IgD-negative memory B cell (primary cell): ENCODE measurements at regions not wholly inside any gene's neighbourhood (a gene's known extent, or its start where the extent isn't known, plus 50 kb on each side); places are given as distances from the start of the nearest gene placed in this dataset.

ENCODE experiments used
- H3K27ac Mint-ChIP-seq, 3 donors: one replicate each; pipeline ENCODE4 v1.8.0; 2020 to 2022; ENCODE audit warnings: mild to moderate bottlenecking in 3 of 3, mixed read lengths in 3 of 3, moderate library complexity in 1 of 3
- H3K27me3 Mint-ChIP-seq: one replicate; pipeline ENCODE4 v1.8.0; 2021; ENCODE audit warnings: mixed read lengths
- H3K36me3 Mint-ChIP-seq: one replicate; pipeline ENCODE4 v1.8.0; 2020; ENCODE audit warnings: mild to moderate bottlenecking, mixed read lengths
- H3K4me1 Mint-ChIP-seq, 3 donors: one replicate each; pipeline ENCODE4 v1.8.0; 2020 to 2022; ENCODE audit warnings: mixed read lengths in 3 of 3, mild to moderate bottlenecking in 1 of 3
- H3K4me3 Mint-ChIP-seq, 4 donors: one replicate each; pipeline ENCODE4 v1.8.0; 2020 to 2022; ENCODE audit warnings: mild to moderate bottlenecking in 4 of 4, mixed read lengths in 4 of 4, moderate library complexity in 3 of 4
- H3K9me3 Mint-ChIP-seq, 3 donors: one replicate each; pipeline ENCODE4 v1.8.0; 2020 to 2021; ENCODE audit warnings: mixed read lengths in 3 of 3, mild to moderate bottlenecking in 1 of 3

DNA sequence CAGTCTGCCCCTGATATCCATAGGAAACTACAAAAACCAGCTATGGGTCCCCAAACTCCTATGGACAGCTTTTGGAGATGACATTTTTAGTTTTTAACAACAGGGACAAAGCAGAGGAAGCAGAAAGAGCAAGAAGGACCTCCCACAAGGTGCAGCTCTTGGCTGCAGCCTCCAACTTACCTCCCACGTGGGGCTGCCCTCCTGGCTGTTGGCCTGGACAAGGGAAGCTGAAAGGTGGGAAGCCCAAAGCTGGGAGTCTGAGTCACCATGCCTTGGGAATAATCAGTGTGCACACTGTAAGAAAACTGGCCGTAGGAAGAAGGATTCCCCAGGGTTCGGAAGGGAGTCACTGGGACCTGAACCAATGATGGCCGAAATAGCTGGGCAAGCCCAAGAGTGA lies 51.8 kb upstream of the PAX1 start:
- H3K4me1 Mint-ChIP-seq, result no peaks in the 10 kb centered on the region
- H3K4me3 Mint-ChIP-seq, result no peak overlapping the region
- H3K27me3 Mint-ChIP-seq, result no peaks in the 10 kb centered on the region
- H3K36me3 Mint-ChIP-seq, result no peaks in the 10 kb centered on the region
- no peak overlapping the region for H3K27ac Mint-ChIP-seq
- peaks cover 0 to 2% (median 0%) of the 10 kb centered on the region in 3 donors for H3K9me3 Mint-ChIP-seq

DNA sequence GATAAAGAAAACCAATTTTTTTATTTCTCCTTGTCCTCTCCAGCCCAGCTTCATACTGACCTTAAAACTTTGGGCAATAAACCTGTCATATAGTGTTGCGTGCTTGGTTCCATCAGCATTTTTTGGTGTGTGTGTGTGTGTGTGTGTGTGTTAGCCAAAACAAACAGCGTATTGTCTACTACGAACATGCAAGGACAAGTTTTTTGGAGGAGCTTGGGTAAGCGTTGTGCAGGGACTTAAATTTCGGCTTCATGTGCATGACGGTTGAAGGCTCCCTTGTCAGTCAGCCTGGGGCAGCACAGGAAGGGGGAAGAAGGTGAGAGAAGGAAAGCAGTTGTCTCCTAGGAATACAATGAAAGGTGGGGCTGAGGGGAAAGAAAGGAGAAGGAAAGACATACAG lies 62.0 kb upstream of the PAX1 start:
- no peak overlapping the region for H3K4me3 Mint-ChIP-seq
- no peaks in the 10 kb centered on the region for H3K27me3 Mint-ChIP-seq
- H3K27ac Mint-ChIP-seq, result no peak overlapping the region
- H3K4me1 Mint-ChIP-seq, result no peaks in the 10 kb centered on the region
- H3K9me3 Mint-ChIP-seq, result peaks cover 0 to 10% (median 6%) of the 10 kb centered on the region in 3 donors
- no peaks in the 10 kb centered on the region for H3K36me3 Mint-ChIP-seq

DNA sequence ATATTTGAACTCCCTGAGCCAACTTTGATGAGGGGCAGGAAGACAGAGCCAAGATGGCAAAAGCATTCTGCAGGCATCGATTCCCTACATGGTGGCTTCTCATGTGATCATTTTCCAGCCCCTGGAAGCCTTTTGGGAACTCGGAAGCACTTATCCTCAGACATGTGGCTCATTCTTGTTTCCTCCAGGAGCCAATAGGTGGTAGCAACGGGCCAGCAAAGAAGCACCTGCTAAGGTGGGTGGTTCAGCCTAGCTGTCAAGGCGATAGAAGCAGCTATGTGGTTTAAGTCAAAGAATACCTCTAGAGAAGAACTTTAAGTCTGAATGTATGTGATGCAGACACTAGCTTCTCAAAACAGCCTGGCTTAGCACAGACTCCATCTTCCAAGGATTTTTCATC lies 64.9 kb upstream of the PAX1 start:
- peaks cover 2 to 6% (median 4%) of the 10 kb centered on the region in 3 donors for H3K9me3 Mint-ChIP-seq
- H3K4me3 Mint-ChIP-seq, result no peak overlapping the region
- no peaks in the 10 kb centered on the region for H3K4me1 Mint-ChIP-seq
- H3K27me3 Mint-ChIP-seq, result no peaks in the 10 kb centered on the region
- H3K27ac Mint-ChIP-seq, result peak overlapping the region in 1 of 3 donors; percentile 1
- no peaks in the 10 kb centered on the region for H3K36me3 Mint-ChIP-seq

DNA sequence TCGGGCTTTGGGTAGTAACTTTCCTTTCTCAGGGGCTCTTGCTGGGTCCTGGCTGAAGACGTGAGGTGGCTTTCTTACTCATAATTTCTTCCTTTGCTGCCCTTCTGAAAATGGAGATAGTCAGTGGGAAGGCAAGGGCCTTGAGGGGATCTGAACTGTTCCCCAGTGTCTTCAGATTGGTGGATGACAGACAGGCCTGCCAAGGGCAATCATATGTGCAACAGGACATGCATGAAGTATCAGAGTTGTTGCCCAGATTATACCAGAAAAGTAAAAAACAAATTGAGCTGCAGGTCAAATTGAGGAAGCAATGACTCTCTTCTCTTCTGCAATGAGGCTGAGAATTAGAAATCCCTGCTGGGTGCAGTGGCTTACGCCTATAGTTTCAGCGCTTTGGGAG lies 71.6 kb upstream of the PAX1 start:
- H3K4me3 Mint-ChIP-seq, result no peak overlapping the region
- no peaks in the 10 kb centered on the region for H3K4me1 Mint-ChIP-seq
- no peaks in the 10 kb centered on the region for H3K36me3 Mint-ChIP-seq
- H3K9me3 Mint-ChIP-seq, result peaks cover 0 to 2% (median 2%) of the 10 kb centered on the region in 3 donors
- H3K27me3 Mint-ChIP-seq, result no peaks in the 10 kb centered on the region
- H3K27ac Mint-ChIP-seq, result no peak overlapping the region

DNA sequence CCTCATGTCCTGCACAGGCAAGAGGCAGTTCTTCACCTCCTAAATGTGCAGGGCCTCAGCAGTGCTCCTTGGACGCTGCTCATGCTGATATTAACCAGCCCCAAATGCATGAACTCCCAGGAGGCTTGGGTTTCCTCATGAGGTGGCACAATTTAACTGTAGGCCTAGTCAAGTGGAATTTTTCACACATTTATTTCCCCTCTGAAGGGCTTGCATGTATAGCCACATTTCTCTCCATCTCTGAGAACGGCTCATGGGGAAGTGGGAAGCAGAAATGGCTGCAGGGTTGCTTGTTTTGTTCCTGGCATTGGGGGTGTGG lies 72.8 kb upstream of the PAX1 start:
- H3K4me1 Mint-ChIP-seq, result no peaks in the 10 kb centered on the region
- no peak overlapping the region for H3K4me3 Mint-ChIP-seq
- H3K27me3 Mint-ChIP-seq, result no peaks in the 10 kb centered on the region
- H3K9me3 Mint-ChIP-seq, result peaks cover 0 to 2% (median 2%) of the 10 kb centered on the region in 3 donors
- H3K27ac Mint-ChIP-seq, result no peak overlapping the region
- no peaks in the 10 kb centered on the region for H3K36me3 Mint-ChIP-seq

DNA sequence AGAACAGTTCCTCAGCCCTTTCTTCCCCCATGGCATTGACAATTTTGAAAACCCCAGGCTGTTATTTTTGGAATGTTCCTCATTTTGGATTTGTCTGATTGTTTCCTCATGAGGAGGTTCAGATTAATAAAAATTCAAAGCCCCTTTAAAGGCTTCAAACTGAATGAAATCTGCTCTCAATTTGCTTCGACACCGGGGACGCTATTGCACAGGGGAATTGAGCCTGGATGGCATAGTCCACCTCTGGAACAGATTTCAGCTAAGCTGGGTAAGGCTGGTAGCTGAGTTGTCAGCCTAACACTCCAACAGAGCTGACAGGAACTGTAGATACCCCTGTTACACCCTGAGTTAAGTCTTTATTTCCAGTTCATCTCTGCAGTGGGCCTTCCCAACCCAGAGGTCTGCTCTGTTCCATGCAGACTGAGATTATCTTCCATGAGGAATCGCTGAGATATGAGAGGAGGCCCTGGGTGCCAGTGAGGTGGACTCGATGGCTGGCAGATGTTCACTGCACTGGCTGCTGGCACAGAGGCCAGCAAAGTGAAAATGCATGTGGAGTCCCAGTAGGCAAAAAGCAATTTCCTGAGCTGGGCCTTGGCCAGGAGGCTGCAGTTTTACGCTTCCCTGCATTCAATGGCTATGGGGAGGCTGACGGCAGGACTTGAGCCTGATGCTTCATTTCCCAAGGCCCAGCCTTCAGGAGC lies 73.3 kb upstream of the PAX1 start:
- H3K36me3 Mint-ChIP-seq, result no peaks in the 10 kb centered on the region

DNA sequence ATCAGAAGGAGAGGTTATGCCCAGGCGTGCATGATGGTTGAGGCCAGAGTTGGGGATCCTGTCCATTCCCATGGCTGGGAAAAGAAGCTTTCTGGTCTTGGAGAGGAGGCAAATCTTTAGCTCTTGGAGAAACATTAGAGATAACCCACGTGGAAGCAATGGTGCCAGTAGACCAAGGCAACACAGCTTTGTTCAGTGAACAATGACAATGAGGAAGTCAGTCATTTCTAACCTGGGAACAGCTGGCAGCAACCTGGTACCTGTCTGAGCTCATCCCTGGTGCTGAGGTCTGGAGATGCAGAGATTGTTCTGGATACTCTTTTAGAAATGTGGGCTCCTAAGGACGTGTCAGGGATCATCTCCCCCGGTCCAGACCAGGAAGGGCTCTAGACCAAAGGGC lies 76.7 kb upstream of the PAX1 start:
- Mint-ChIP-seq H3K4me1 (no peaks in the 10 kb centered on the region), H3K4me3 (no peak overlapping the region), H3K27me3 (peaks cover 2% of the 10 kb centered on the region), H3K9me3 (peaks cover 0 to 2% (median 0%) of the 10 kb centered on the region in 3 donors), H3K27ac (peak overlapping the region in 1 of 3 donors; percentile 31), H3K36me3 (peaks cover 2% of the 10 kb centered on the region)

More for the DNA sequence above, 73.3 kb upstream of the PAX1 start:
- H3K9me3 Mint-ChIP-seq, result peaks cover 0 to 2% (median 2%) of the 10 kb centered on the region in 3 donors
- H3K27me3 Mint-ChIP-seq, result no peaks in the 10 kb centered on the region
- H3K27ac Mint-ChIP-seq, result no peak overlapping the region
- no peaks in the 10 kb centered on the region for H3K4me1 Mint-ChIP-seq
- H3K4me3 Mint-ChIP-seq, result no peak overlapping the region

DNA sequence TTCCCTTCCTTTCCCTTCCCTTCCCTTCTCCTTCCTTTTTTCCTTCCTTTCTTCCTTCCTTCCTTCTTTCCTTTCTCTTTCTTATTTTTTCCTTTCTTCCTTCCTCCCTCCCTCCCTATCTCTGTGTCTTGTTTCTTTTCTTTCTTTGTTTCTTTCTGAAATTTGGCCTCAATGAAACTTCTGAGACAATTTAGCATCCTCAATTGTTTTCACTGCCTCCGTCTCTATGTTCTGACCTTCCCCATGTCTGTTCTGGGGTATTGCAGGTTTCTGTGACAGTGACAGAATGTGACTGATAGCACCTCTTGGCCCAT lies 81.7 kb upstream of the PAX1 start:
- no peak overlapping the region for H3K27ac Mint-ChIP-seq
- H3K9me3 Mint-ChIP-seq, result peaks cover 1 to 6% (median 4%) of the 10 kb centered on the region in 3 donors
- peaks cover 3% of the 10 kb centered on the region for H3K36me3 Mint-ChIP-seq
- peaks cover 2% of the 10 kb centered on the region for H3K27me3 Mint-ChIP-seq
- H3K4me1 Mint-ChIP-seq, result peaks cover 0 to 2% (median 0%) of the 10 kb centered on the region in 3 donors
- no peak overlapping the region for H3K4me3 Mint-ChIP-seq

DNA sequence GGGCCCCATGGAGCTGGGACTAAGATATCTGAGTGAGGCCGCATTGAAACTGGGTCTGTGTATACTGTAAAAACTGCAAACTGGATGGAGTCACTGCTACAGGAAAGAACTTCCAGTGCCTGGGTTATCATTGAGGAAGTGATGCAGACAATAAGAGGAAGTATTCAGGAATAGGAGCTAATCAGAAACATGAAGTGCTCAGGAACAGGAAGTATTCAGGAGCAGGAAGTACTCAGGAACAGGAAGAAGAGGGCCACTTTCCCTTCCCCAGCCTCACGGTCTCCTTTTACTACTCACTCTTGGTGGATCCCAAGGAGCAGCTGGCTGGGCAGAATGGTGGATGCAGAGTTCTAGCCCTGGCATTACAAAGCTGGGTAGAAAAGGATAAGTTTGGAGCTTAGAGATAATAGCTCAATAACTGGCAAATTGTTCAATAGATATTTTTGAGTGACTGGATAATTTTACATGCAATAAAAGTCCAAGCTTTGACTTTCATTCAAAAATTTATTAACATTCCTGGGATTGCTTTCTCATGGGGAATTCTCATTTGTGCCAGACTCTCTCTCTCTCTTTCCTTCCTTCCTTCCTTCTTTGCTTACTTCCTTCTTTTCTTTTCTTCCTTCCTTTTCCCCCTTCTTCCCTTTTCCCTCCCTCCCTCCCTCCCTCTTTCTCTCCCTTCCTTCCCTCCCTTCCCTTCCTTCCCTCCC lies 82.2 kb upstream of the PAX1 start:
- Mint-ChIP-seq H3K4me3 (no peak overlapping the region), H3K27me3 (peaks cover 2% of the 10 kb centered on the region), H3K27ac (no peak overlapping the region), H3K36me3 (peaks cover 3% of the 10 kb centered on the region), H3K9me3 (peaks cover 1 to 6% (median 4%) of the 10 kb centered on the region in 3 donors), H3K4me1 (peaks cover 0 to 2% (median 0%) of the 10 kb centered on the region in 3 donors)

DNA sequence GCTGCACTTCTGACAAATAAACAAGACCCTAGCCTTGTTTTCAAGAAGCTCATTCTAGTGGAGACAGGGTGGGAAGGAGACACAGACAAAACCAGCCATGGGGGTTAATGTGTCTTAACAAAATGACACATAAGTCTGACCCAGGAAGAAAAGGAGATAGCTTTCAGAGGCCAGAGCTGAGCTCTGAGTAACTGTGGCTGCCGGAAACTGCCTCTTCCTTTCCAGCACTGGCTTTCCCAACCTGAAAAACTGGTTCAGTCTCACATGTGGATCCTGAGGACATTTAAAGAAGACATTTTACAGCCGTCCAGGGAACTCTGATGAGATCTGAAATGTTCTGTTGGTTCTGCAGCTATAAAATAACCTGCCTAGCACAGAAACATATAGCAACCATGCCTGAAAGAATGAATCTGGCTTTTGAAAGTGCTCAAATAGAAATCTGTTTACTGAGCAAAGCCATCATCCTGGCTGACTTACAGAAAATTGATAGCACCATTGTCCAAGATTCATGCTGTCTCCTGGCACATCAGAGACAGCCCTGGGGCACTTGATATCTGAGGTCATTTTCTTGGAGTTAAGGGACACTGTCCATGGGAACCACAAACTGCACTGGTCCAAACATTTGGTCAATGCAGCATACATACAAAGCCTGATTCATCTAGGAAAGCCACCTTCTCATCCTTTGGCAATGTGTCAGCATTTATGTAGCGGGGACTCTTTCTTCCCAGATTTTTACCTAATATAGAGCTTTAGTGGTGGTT lies 83.2 kb upstream of the PAX1 start:
- Mint-ChIP-seq H3K27me3 (peaks cover 2% of the 10 kb centered on the region), H3K4me1 (peaks cover 0 to 2% (median 0%) of the 10 kb centered on the region in 3 donors), H3K36me3 (peaks cover 3% of the 10 kb centered on the region), H3K27ac (no peak overlapping the region), H3K4me3 (no peak overlapping the region), H3K9me3 (peaks cover 1 to 6% (median 4%) of the 10 kb centered on the region in 3 donors)

DNA sequence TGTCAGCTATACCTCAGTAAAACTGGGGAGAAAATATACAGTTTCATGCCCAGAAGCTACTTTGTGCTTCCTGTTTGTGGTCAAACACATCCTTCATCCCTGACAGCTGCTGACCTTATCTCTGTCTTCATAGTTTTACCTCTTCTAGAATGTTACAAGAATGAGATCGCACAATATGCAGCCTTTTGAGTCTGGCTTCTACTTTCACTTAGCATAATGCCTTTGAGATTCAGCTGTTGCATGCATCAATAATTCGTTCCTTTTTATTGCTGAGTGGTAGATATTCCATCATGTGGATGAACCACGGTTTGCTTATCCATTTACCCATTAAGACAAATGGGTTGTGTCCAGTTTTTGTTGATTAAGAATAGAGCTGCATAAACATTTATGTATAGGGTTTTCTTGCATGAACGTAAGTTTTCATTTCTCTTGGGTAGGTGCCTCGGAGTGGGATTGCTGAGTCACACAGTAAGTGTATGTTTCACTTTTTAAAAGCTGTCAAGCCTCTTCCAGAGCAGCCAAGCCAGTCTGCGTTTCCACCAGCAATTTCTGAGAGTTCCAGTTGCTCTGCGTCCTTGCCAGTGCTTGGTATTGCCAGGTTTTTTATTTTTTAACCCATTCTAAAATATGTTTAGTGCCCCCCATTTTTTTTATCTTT lies 86.6 kb upstream of the PAX1 start:
- Mint-ChIP-seq H3K9me3 (peaks cover 1 to 6% (median 2%) of the 10 kb centered on the region in 3 donors), H3K4me1 (peaks cover 0 to 2% (median 0%) of the 10 kb centered on the region in 3 donors), H3K4me3 (no peak overlapping the region), H3K27me3 (peaks cover 1% of the 10 kb centered on the region), H3K27ac (no peak overlapping the region), H3K36me3 (peaks cover 1% of the 10 kb centered on the region)

DNA sequence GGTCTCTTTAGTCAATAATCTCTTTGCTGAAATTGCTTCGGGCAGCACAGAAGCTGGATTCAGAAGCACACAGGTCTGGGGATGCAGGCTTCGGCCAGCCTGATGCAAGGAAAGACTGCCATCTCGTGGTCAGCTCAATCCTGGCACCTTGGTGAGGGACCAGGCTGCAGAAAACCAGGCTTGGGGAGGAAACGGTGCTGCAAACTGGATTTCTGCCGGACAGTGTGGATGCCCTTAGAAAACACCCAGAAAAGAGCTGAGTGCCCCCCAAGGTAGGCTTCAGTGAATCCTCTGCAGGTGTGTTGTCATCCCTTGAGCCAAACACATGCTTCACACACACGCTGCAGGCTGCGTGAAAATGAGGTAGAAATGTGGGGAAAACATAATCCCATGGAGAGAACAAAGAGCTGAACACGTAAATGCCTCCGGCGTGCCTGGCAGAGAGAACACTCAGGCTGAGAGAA lies 89.8 kb upstream of the PAX1 start:
- Mint-ChIP-seq H3K36me3 (peaks cover 1% of the 10 kb centered on the region), H3K27ac (no peak overlapping the region), H3K27me3 (peaks cover 3% of the 10 kb centered on the region), H3K9me3 (peaks cover 0 to 4% (median 2%) of the 10 kb centered on the region in 3 donors), H3K4me1 (no peaks in the 10 kb centered on the region), H3K4me3 (no peak overlapping the region)

DNA sequence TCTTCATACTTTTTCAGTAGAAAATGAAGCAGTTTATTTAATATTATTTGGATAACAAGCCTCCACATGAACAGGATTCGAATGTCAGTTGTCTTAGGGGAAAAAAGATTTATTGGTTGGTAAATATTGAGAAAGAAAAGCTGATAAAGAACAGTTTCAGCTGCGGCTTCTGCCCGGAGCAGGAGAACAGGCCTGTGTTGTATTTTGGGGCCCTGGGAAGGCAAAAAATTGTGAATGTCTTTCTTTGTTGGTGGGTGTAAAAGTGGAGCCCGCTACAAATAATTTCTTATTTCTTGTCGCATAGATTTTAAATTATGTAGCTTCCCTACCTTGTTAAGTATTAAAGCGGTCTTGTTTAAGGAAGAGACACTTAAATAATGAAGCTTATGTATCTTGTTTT lies 90.5 kb upstream of the PAX1 start:
- peaks cover 3% of the 10 kb centered on the region for H3K27me3 Mint-ChIP-seq
- H3K4me3 Mint-ChIP-seq, result no peak overlapping the region
- H3K27ac Mint-ChIP-seq, result no peak overlapping the region
- peaks cover 0 to 4% (median 2%) of the 10 kb centered on the region in 3 donors for H3K9me3 Mint-ChIP-seq
- H3K36me3 Mint-ChIP-seq, result no peaks in the 10 kb centered on the region
- H3K4me1 Mint-ChIP-seq, result no peaks in the 10 kb centered on the region

DNA sequence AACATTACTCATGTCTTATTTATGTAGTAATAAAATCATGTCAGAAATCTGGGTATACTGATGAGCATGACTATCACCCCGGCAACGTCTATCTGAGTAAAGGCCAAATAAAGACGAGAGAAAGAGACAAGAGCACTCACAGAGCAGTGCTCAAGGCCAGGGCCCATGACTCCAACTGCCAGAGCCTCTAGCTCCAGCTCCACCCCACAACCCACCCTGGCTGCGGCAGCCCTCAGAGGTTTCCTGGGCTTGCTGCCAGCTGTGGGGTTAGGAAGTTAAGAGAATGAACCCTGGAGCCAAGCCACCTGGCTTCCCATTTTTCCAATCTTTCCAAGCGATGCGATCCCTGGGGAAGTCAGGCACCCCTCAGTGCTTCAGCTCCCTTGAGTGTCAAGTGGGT lies 92.0 kb upstream of the PAX1 start:
- Mint-ChIP-seq H3K4me1 (no peaks in the 10 kb centered on the region), H3K9me3 (peaks cover 0 to 2% (median 2%) of the 10 kb centered on the region in 3 donors), H3K4me3 (no peak overlapping the region), H3K36me3 (no peaks in the 10 kb centered on the region), H3K27me3 (peaks cover 3% of the 10 kb centered on the region), H3K27ac (no peak overlapping the region)

DNA sequence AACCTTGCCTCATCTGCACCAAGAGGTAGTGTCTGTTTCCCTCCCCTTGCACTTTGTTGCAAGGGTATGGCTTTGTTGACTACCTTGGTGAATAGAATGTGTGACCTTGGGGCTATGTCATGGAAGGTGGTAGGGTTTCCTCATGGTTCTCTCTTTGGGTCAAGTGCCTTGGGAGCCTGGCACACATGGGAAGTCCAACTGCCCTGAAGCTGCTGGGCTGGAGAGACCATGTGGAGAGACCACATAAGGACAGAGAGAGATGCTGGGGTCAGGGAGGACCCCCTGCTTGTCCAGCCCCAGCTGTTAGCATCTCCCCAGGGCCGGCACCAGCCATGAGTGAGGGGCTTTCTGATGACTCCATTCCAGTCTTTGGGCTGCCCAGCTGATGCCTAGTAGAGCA lies 95.5 kb upstream of the PAX1 start:
- peaks cover 4 to 11% (median 5%) of the 10 kb centered on the region in 3 donors for H3K9me3 Mint-ChIP-seq
- H3K27ac Mint-ChIP-seq, result no peak overlapping the region
- peaks cover 2% of the 10 kb centered on the region for H3K36me3 Mint-ChIP-seq
- no peak overlapping the region for H3K4me3 Mint-ChIP-seq
- H3K27me3 Mint-ChIP-seq, result peaks cover 1% of the 10 kb centered on the region
- no peaks in the 10 kb centered on the region for H3K4me1 Mint-ChIP-seq
